Epithelial cell of proximal tubule (primary cell): ENCODE measurements at regions not wholly inside any gene's neighbourhood (a gene's known extent, or its start where the extent isn't known, plus 50 kb on each side); places are given as distances from the start of the nearest gene placed in this dataset.

Experiments
- DNase-seq: peaks from one replicate; pipeline ENCODE4 v3.0.0-alpha.2; 2011; ENCODE audit warnings: low read depth
- H3K4me3 ChIP-seq: 2 replicates; pipeline ENCODE4 v1.5.1; 2011; ENCODE audit warnings: low read depth, mild to moderate bottlenecking, low read length
- CTCF ChIP-seq: conservative IDR thresholded peaks from 2 replicates; pipeline ENCODE4 v1.5.1; 2012; ENCODE audit warnings: low read depth, mild to moderate bottlenecking, low read length

GRCh38 chr11:100555931-100556330, 131.2 kb upstream of the ARHGAP42 start:
- TF ChIP-seq CTCF: no peak
- H3K4me3 ChIP-seq: no peak overlapping the region
- no peak for DNase-seq

GRCh38 chr11:100556781-100557180, 130.3 kb upstream of the ARHGAP42 start:
- no peak for DNase-seq
- no peak for TF ChIP-seq CTCF
- H3K4me3 ChIP-seq: no peak overlapping the region

GRCh38 chr11:100557830-100558611, 129.1 kb upstream of the ARHGAP42 start:
- no peak for DNase-seq
- no peak for TF ChIP-seq CTCF
- H3K4me3 ChIP-seq: no peak overlapping the region

GRCh38 chr11:100560606-100561005, 126.5 kb upstream of the ARHGAP42 start:
- TF ChIP-seq CTCF: no peak
- no peak overlapping the region for H3K4me3 ChIP-seq
- no peak for DNase-seq

- no peak for DNase-seq
- no peak for TF ChIP-seq CTCF
- H3K4me3 ChIP-seq: no peak overlapping the region
These were observed 125.8 kb upstream of the ARHGAP42 start for GRCh38 chr11:100561323-100561722.

GRCh38 chr11:100562128-100562527, 125.0 kb upstream of the ARHGAP42 start:
- DNase-seq: peak; percentile 68
- TF ChIP-seq CTCF: no peak
- no peak overlapping the region for H3K4me3 ChIP-seq

- H3K4me3 ChIP-seq: no peak overlapping the region
- TF ChIP-seq CTCF: no peak
- DNase-seq: no peak
These were observed 123.4 kb upstream of the ARHGAP42 start for GRCh38 chr11:100563541-100564280.
